ENCODE measurements at regions not wholly inside any gene's neighbourhood (a gene's known extent, or its start where the extent isn't known, plus 50 kb on each side); places are given as distances from the start of the nearest gene placed in this dataset.

DNA sequence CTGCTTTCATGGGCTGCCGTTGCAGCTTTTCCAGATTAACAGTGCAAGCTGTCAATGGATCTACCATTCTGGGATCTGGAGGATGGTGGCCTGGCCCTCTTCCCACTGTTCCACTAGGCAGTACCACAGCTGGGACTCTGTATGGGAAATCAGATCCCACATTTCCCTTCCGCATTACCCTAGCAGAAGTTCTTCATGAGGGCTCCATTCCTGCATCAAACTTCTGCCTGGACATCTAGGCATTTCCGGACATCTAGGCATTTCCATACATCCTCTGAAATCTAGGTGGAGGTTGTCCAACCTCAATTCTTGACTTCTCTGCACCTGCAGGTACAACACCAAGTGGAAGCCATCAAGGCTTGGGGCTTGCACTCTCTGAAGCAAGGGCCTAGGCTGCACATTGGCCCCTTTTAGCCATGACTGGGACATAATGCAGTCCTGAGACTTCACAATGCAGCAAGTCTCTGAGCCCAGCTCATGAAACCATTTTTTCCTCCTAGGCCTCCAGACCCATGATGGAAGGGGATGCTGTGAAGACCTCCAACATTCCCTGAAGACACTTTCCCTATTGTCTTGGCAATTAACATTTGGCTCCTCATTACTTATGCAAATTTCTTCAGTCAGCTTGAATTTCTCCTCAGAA is 863.3 kb downstream of the C12orf50 start:
- H4K20me1 ChIP-seq (ENCODE audit: control insufficient read depth, extremely low read depth, insufficient read depth, low read length), result no peaks in the 10 kb centered on the region
- H3K79me2 ChIP-seq (ENCODE audit: control insufficient read depth, insufficient read depth, low read length), result no peaks in the 10 kb centered on the region
- DNase-seq (ENCODE audit: low read depth, low spot score) (no peak), FAIRE-seq (no peak)
- TF ChIP-seq, protein P1, sequence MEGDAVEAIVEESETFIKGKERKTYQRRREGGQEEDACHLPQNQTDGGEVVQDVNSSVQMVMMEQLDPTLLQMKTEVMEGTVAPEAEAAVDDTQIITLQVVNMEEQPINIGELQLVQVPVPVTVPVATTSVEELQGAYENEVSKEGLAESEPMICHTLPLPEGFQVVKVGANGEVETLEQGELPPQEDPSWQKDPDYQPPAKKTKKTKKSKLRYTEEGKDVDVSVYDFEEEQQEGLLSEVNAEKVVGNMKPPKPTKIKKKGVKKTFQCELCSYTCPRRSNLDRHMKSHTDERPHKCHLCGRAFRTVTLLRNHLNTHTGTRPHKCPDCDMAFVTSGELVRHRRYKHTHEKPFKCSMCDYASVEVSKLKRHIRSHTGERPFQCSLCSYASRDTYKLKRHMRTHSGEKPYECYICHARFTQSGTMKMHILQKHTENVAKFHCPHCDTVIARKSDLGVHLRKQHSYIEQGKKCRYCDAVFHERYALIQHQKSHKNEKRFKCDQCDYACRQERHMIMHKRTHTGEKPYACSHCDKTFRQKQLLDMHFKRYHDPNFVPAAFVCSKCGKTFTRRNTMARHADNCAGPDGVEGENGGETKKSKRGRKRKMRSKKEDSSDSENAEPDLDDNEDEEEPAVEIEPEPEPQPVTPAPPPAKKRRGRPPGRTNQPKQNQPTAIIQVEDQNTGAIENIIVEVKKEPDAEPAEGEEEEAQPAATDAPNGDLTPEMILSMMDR (optimal IDR thresholded peaks at IDR 0.05 in 1 of 3, IDR thresholded peaks at IDR 0.05 in 1 of 3, conservative IDR thresholded peaks at IDR 0.05 in 1 of 3; ENCODE audit: extremely low read depth in 1 of 3, insufficient read depth in 2 of 3, low read length in 3 of 3), result no peak
- no peak for TF ChIP-seq EZH2 (IDR thresholded peaks at IDR 0.05; ENCODE audit: low read length)
- H2AFZ ChIP-seq (ENCODE audit: control insufficient read depth, low read length), result no peak overlapping the region
- H3K36me3 ChIP-seq (ENCODE audit: control insufficient read depth in 2 of 2, extremely low read depth in 1 of 2, insufficient read depth in 2 of 2, low read length in 2 of 2), result no peaks in the 10 kb centered on the region
- H3K9me3 ChIP-seq (ENCODE audit: control insufficient read depth, low read depth, low read length), result peaks cover 6% of the 10 kb centered on the region
- dilution Hi-C loops (cut with MboI; ENCODE audit: extremely low pct_ligation_motif_present, low sequenced_read_pairs), result no loop called here
- no peaks in the 10 kb centered on the region for H3K27me3 ChIP-seq (ENCODE audit: control insufficient read depth, extremely low read depth, insufficient read depth, low read length)
- no peaks in the 10 kb centered on the region for H3K9me1 ChIP-seq (ENCODE audit: control insufficient read depth, extremely low read depth, insufficient read depth, low read length)
- no peaks in the 10 kb centered on the region for H3K4me1 ChIP-seq (ENCODE audit: control insufficient read depth, extremely low read depth, insufficient read depth, low read length)
- H3K4me2 ChIP-seq (ENCODE audit: control insufficient read depth, extremely low read depth, insufficient read depth, low read depth, low read length), result no peak overlapping the region
- H3K4me3 ChIP-seq (ENCODE audit: control insufficient read depth in 2 of 3, extremely low read depth in 1 of 3, insufficient read depth in 2 of 3, low read depth in 1 of 3, low read length in 3 of 3), result no peak overlapping the region
- no peak overlapping the region for H3K9ac ChIP-seq (ENCODE audit: control insufficient read depth, extremely low read depth, insufficient read depth, low read length)
- H3K27ac ChIP-seq (ENCODE audit: control insufficient read depth, insufficient read depth, low read length), result no peak overlapping the region

DNA sequence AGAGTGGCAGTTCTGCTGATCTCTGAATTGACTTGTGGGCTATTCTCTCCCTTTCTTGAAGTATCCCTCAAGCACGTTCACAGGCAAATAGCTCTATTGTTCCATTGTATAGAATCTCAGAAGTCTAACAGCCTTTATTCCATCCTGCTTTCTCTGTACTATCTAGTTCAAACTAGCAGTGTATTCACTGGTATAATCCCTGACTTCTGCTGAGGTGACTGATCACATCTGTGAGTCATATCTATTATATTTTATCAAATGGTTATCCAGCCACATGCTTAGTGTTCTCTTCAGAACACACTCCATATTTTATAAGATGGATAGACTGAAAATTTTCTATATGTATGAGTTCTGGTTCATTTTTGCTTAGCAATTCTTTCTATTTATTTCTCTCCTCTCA is 866.1 kb downstream of the C12orf50 start:
- Histone ChIP-seq H3K9ac (ENCODE audit: control insufficient read depth, extremely low read depth, insufficient read depth, low read length) (no peak overlapping the region), H3K27me3 (ENCODE audit: control insufficient read depth, extremely low read depth, insufficient read depth, low read length) (no peaks in the 10 kb centered on the region), H3K4me2 (ENCODE audit: control insufficient read depth, extremely low read depth, insufficient read depth, low read depth, low read length) (no peak overlapping the region), H3K4me1 (ENCODE audit: control insufficient read depth, extremely low read depth, insufficient read depth, low read length) (no peaks in the 10 kb centered on the region), H3K9me3 (ENCODE audit: control insufficient read depth, low read depth, low read length) (peaks cover 6% of the 10 kb centered on the region), H3K27ac (ENCODE audit: control insufficient read depth, insufficient read depth, low read length) (no peak overlapping the region), H3K9me1 (ENCODE audit: control insufficient read depth, extremely low read depth, insufficient read depth, low read length) (no peaks in the 10 kb centered on the region), H4K20me1 (ENCODE audit: control insufficient read depth, extremely low read depth, insufficient read depth, low read length) (no peaks in the 10 kb centered on the region), H3K79me2 (ENCODE audit: control insufficient read depth, insufficient read depth, low read length) (no peaks in the 10 kb centered on the region), H3K4me3 (ENCODE audit: control insufficient read depth in 2 of 3, extremely low read depth in 1 of 3, insufficient read depth in 2 of 3, low read depth in 1 of 3, low read length in 3 of 3) (no peak overlapping the region), H3K36me3 (ENCODE audit: control insufficient read depth in 2 of 2, extremely low read depth in 1 of 2, insufficient read depth in 2 of 2, low read length in 2 of 2) (no peaks in the 10 kb centered on the region), H2AFZ (ENCODE audit: control insufficient read depth, low read length) (no peak overlapping the region)
- FAIRE-seq, result no peak
- DNase-seq (ENCODE audit: low read depth, low spot score), result no peak
- dilution Hi-C loops (cut with MboI; ENCODE audit: extremely low pct_ligation_motif_present, low sequenced_read_pairs), result no loop called here
- TF ChIP-seq EZH2 (IDR thresholded peaks at IDR 0.05; ENCODE audit: low read length), result no peak
- TF ChIP-seq, protein P1 (optimal IDR thresholded peaks at IDR 0.05 in 1 of 3, IDR thresholded peaks at IDR 0.05 in 1 of 3, conservative IDR thresholded peaks at IDR 0.05 in 1 of 3; ENCODE audit: extremely low read depth in 1 of 3, insufficient read depth in 2 of 3, low read length in 3 of 3), result no peak

Measured in keratinocyte (primary cell).